NCI-H82 (cell line): ENCODE measurements at regions not wholly inside any gene's neighbourhood (a gene's known extent, or its start where the extent isn't known, plus 50 kb on each side); places are given as distances from the start of the nearest gene placed in this dataset.

ENCODE experiments used
- DNase-seq: peaks from one replicate; lab custom pipeline; 2025; lab: John Stamatoyannopoulos, UW

DNA sequence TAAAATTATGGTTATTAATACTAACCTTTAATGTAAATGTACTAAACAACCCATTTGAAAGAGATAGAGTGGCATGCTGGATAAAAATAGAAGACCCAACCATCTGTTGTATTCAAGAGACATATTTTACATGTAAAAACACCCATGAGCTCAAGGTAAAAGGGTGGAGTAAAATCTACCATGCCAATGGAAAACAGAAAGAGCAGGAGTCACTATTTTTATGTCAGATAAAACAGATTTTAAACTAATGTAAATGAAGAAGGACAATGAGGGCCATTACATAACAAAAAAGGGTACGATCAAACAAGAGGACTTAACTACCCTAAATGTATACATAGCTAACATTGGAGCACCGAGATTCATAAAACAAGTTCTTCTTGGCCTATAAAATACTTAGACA lies 66.3 kb downstream of the ITM2A start:
- no peak for DNase-seq

DNA sequence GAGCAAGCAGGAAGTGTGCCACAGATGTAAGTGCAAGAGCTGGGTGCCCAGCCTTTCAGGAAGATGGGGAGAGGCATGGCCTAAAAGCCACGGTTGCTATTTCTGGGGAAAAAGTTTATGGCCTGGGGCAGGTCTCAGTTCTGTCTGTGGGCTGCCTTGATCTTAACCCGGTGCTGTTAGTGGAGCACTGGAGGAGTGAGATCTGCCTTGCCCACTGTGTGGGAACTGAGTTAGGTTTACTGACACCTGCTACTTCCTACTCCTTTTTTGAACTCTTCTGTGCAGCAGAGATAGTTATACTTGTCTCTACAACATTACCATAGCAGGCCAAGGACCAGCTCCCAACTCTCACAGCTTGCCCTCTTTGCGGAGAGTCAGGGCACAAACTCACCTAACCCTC lies 76.5 kb downstream of the ITM2A start:
- DNase-seq, result no peak

DNA sequence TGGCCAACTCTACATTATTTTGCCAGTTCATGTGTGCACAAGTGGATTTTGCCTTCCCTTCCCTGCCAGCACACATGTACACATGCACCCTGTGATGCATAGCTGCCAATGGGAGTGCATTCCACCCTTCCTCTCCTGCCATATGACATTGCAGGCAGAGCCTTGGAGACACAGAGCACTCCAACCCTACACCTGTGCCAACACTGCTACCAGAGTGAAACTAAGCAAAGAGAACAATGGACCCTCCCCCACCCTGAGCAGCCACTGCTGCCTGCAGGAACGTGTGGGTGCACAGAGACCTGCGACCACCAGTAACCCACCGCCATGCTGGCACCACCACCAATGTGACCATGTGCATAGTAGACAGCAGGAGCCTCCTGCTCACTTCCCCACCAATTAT lies 78.4 kb downstream of the ITM2A start:
- no peak for DNase-seq

DNA sequence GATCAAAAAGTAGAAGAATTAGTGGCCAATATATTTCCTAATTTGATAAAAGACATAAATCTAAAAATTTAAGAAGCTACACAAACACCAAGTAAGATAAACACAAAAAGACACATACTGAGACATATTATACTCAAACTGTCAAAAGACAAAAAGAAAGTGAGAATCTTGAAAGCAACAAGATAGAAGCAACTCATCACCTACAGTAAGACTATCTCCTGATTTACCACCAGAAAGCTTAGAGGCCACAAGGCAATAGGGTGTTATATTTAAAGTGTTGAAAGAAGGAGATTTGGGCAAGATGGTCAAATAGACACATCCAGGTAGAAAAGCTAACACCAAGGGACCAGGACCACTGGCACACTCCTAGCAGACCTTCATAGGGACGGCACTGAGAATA lies 79.4 kb downstream of the ITM2A start:
- DNase-seq, result no peak

DNA sequence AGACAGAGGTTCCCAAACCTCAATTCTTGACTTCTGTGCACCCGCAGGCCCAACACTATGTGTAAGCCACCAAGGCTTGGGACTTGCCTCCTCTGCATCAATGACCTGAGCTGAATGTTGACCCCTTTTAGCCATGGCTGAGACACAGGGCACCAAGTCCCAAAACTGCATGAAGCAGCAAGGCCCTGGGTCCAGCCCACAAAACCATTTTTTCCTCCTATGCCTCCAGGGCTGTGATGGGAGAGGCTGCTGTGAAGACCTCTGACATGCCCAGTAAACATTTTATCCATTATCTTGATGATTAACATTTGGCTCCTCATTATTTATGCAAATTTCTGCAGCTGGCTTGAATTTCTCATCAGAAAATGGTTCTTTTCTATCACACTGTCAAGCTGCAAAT lies 85.4 kb downstream of the ITM2A start:
- no peak for DNase-seq

DNA sequence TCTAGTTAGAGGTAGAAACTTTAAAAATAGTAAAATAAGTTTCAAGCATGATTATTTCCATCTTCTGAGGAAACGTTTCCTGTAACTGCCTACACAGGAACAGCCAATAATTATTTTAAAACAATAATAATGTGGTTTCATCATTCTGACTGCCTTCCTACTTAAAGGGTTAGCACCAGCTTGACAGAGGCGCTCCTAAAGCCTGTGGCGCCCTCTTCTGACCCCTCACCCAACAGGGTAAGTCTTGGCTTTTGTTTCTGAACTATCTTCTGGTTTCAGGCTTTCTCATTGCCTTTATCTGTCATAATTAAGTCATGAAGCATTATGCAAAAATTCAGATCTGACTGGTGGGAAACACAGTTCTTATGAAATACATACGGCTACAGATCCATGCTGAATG lies 96.7 kb downstream of the ITM2A start:
- peak; percentile 19 for DNase-seq

DNA sequence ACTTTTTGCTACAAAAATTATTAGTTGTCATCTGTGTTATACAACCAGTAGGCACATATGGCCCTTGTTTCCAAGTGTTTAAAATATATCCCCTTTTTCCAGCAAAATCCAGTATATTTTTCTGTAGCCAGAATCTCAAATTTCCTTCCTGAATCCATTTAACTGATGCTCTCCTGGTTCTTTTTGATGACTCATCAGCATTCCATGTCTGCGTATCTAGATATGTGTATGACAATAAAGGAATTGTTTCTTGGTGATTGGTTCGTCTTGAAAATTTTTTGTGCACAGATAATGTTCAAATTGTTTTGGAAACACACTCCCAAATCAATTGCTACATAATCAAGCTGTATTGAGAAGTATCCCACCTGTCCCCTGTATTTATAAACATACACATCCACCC lies 98.3 kb downstream of the ITM2A start:
- DNase-seq, result no peak

DNA sequence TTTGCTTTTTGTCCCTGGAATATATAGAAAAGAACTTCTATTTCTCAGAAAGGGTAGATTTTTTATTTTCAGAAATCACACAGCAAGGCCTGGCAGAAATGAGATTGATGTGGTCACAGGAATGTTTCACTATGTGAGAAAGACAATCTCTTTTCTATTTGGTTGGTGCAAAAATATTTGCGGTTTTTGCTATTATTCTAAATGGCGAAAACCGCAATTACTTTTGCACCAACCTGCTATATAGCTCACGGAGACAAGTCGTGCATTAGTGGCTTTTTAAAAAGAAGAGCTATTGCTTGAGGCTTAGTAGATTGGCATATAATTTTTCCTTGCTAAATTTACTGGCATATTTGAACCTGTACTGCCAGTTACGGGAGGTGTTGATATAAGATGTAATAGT lies 100.4 kb downstream of the ITM2A start:
- peak; percentile 0 for DNase-seq

DNA sequence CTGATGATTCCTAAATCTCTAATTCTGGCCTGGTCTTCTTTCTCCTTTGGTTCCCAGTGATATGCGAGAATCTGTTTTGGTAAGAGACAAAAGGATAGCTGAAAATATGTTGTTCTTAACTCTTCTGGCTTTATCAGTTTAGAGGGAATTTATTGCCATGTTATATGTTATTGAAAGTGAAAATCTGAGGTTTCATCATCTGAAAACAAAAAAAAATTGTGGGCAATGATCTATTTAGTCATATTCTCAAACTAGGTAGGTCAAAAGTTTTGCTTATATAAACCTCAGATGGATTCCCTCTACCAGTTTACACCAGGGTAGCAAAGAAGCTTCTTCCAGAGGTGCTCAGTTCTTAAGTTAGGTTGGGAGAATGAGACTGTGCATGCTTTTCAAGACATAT lies 103.6 kb downstream of the ITM2A start:
- no peak for DNase-seq

DNA sequence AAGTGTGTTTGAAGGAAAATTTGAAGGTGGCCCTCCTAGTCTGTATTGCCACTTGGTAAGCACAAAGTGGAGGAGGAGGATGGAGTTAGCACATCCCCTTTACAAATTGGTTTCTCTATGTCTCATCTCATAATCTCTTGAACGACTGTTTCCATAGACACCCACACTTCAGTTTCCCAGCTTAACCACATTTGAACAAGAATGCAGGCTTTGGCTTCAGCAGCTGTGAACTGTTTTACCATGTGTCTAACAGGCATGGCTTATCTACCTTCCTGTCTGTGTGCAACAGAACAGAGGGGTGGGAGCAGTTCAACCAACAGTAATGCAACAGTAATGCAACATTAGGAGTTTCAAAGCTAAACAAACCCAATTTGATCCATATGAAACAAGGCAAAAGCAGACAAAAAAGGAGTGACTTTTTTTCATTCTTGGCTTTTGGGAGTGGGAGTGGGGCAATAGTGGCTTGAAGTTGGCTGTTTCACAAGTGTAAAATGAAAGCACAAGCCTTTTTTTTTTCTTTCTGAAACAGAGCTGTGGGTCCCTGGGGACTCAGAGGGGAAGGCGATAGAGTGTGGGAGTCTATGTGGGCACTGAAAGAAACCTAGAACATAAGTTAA lies 108.0 kb downstream of the ITM2A start:
- DNase-seq, result no peak

DNA sequence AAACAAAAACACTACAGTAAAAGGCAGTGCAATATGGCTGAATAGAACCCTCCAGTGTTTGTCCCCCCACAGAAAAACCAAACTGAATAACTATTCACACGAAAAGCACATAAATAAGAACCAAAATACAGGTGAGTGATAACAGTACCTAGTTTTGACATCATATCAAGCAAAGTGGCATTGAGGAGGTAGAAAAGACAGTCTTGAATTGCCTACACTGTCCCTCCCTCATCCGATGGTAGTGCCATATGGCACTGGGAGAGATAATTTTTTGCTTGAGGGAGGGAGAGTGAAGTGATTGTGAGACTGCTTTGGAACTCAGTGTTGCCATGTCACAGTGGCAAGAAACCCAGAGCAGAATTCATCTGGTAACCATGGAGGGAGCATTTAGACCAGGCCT lies 99.2 kb downstream of the GPR174 start:
- no peak for DNase-seq

DNA sequence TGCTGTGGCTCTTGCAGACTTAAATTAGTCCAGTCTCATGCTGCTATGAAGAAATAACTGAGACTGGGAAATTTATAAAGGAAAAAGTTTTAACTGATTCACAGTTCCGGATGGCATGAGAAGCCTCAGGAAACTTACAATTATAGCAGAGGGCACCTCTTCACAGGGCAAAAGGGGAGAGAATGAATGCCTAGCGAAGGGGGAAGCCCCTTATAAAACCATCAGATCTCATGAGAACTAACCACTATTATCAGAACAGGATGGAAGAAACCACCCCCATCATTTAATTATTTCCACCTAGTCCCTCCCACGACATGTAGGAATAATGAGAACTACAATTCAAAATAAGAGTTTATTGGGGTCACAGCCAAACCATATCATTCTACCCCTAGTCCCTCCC lies 91.4 kb downstream of the GPR174 start:
- DNase-seq, result no peak

DNA sequence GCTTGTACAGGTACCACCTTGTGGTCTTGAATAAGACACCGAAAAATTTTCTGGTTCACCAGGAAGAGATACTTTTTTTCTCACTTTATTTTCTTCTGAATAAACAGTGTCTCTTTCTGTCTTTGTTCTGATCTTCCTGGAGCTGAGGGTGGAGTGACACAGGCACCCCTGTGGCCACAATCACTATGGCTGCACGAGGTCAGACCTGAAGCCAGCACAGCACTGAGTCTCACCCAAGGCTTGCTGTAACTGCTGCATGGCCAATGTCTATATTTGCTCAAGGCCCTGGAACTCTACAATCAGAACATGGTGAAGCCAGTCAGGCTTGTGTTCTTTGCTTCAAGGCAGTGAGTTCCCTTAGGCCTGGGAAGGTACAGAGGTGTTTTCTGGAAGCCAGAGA lies 87.2 kb downstream of the GPR174 start:
- no peak for DNase-seq
